GM12878 (cell line): ENCODE measurements at regions not wholly inside any gene's neighbourhood (a gene's known extent, or its start where the extent isn't known, plus 50 kb on each side); places are given as distances from the start of the nearest gene placed in this dataset.

ENCODE experiments used
- ATAC-seq: fragments of 200-7000 bp; cut with Tn5 transposase; 3 replicates; pipeline ENCODE4 v1.9.1; 2020; ENCODE audit warnings: mild to moderate bottlenecking, moderate library complexity
- BruUV-seq: library from RNA; stranded (reverse); fragments of 400-500 nt; replicated peaks from 2 replicates; lab custom pipeline; 2021; lab: Mats Ljungman, UMichigan
- CTCF ChIA-PET: fragments of 300-600 bp; sonication (Branson Sonifier 250); formaldehyde crosslinking; extraction: SDS; loops from one replicate; lab custom pipeline; 2021; ENCODE audit warnings: inconsistent platforms; lab: Yijun Ruan, JAX
- POLR2A ChIA-PET: fragments of 350-600 bp; formaldehyde crosslinking; extraction: SDS; loops from one replicate; lab custom pipeline; 2021; ENCODE audit warnings: inconsistent platforms; lab: Charles Lee
- RAD21 ChIA-PET: fragments of 300-600 bp; sonication (Branson Sonifier 250); formaldehyde crosslinking; loops from one replicate; lab custom pipeline; 2023; ENCODE audit warnings: antibody characterized with exemption; ENCODE audit not compliant: unreplicated experiment; lab: Charles Lee
- SMC1A ChIA-PET: fragments of 300-600 bp; sonication (Branson Sonifier 250); formaldehyde crosslinking; loops from one replicate; lab custom pipeline; 2023; ENCODE audit not compliant: unreplicated experiment, uncharacterized antibody; lab: Charles Lee
- DNase-seq: peaks from one replicate; pipeline ENCODE4 v3.0.0-alpha.2; 2011; ENCODE audit warnings: low read depth, low spot score
- FAIRE-seq: peaks from 3 replicates; lab custom pipeline; 2011; peaks lifted over from hg19 to GRCh38; lab: Jason Lieb, UNC
- H2AFZ ChIP-seq: 2 replicates; pipeline ENCODE4 v1.6.0; 2011; ENCODE audit warnings: low read depth, low read length, control low read depth; ENCODE audit not compliant: control insufficient read depth
- H3K27ac ChIP-seq: 2 replicates; pipeline ENCODE4 v1.5.1; 2011; ENCODE audit warnings: control low read depth; ENCODE audit not compliant: control insufficient read depth, insufficient read depth
- H3K27me3 ChIP-seq, 2 experiments: replicated peaks in 1 of 2; 2 replicates each; pipeline versions ENCODE4 v1.6.0 to v1.6.1; 2011; ENCODE audit warnings: low read length in 1 of 2; ENCODE audit not compliant: control insufficient read depth in 2 of 2, insufficient read depth in 2 of 2
- H3K36me3 ChIP-seq, 2 experiments: 2 replicates each; pipeline ENCODE4 v1.5.1; 2011; ENCODE audit warnings: low read length in 1 of 2; ENCODE audit not compliant: control insufficient read depth in 2 of 2, insufficient read depth in 2 of 2
- H3K4me1 ChIP-seq: 2 replicates; pipeline ENCODE4 v1.6.1; 2011; ENCODE audit warnings: mild to moderate bottlenecking, low read length, moderate library complexity, mixed read lengths; ENCODE audit not compliant: control insufficient read depth, insufficient read depth
- H3K4me2 ChIP-seq: 2 replicates; pipeline ENCODE4 v1.6.0; 2011; ENCODE audit warnings: control low read depth; ENCODE audit not compliant: control insufficient read depth, insufficient read depth
- H3K4me3 ChIP-seq: fragments of 200-600 bp; sonication (generic); 2 replicates; pipeline ENCODE4 v1.5.1; 2016
- H3K79me2 ChIP-seq: 2 replicates; pipeline ENCODE4 v1.6.0; 2011; ENCODE audit warnings: low read length; ENCODE audit not compliant: control insufficient read depth, insufficient read depth
- H3K9ac ChIP-seq: 2 replicates; pipeline ENCODE4 v1.8.0; 2011; ENCODE audit warnings: low read length, control low read depth, mixed read lengths; ENCODE audit not compliant: control insufficient read depth, insufficient read depth
- H3K9me3 ChIP-seq: replicated peaks from 3 replicates; pipeline ENCODE4 v1.5.1; 2011; ENCODE audit warnings: mild to moderate bottlenecking, low read length; ENCODE audit not compliant: control insufficient read depth, insufficient read depth
- H4K20me1 ChIP-seq: 2 replicates; pipeline ENCODE4 v1.6.0; 2011; ENCODE audit not compliant: control insufficient read depth, insufficient read depth
- BRCA1 ChIP-seq: IDR thresholded peaks from 2 replicates; pipeline ENCODE4 v1.6.1; 2011; ENCODE audit warnings: low read depth, low read length, improper control_type of control experiment
- CHD2 ChIP-seq: IDR thresholded peaks from 2 replicates; pipeline ENCODE4 v1.6.1; 2011; ENCODE audit warnings: low read depth, low read length, improper control_type of control experiment, borderline replicate concordance
- JUND ChIP-seq: IDR thresholded peaks from 2 replicates; pipeline ENCODE4 v1.6.1; 2012; ENCODE audit warnings: low read depth, mild to moderate bottlenecking, low read length, improper control_type of control experiment, moderate library complexity
- NFXL1 ChIP-seq: fragments of 450-650 bp; IDR thresholded peaks from 2 replicates; pipeline ENCODE4 v1.6.1; 2017; ENCODE audit warnings: antibody characterized with exemption, mild to moderate bottlenecking, borderline replicate concordance
- POLR2A ChIP-seq: IDR thresholded peaks from 2 replicates; pipeline ENCODE4 v1.6.1; 2011; ENCODE audit warnings: low read depth, mild to moderate bottlenecking, low read length
- POLR2AphosphoS2 ChIP-seq: IDR thresholded peaks from 2 replicates; pipeline ENCODE4 v1.6.1; 2011; ENCODE audit warnings: low read depth, mild to moderate bottlenecking, low read length, improper control_type of control experiment, moderate library complexity
- SIN3A ChIP-seq: IDR thresholded peaks from 2 replicates; pipeline ENCODE4 v1.6.1; 2012; ENCODE audit warnings: low read depth, low read length, improper control_type of control experiment
- TAF1 ChIP-seq: IDR thresholded peaks from 2 replicates; pipeline ENCODE4 v1.6.1; 2011; ENCODE audit warnings: mild to moderate bottlenecking, low read depth, low read length, borderline replicate concordance
- WGBS: methylation state at CpG from one replicate; pipeline ENCODE4 v1.1.6; 2016; ENCODE audit warnings: low lambda C conversion rate; ENCODE audit not compliant: insufficient replicate concordance, insufficient coverage; ENCODE audit errors: missing lambda C conversion rate; 5-methylcytosine and 5-hydroxymethylcytosine counted together
- in situ Hi-C: fragments of 300-500 bp; cut with MboI; formaldehyde crosslinking; loops from 9 replicates; pipeline ENCODE4 v1.14.3; 2018; ENCODE audit warnings: mixed read lengths
- intact Hi-C: fragments of 100-400 bp; cut with micrococcal nuclease; formaldehyde crosslinking; loops from one replicate; pipeline ENCODE4 v1.14.2; 2022; ENCODE audit not compliant: unreplicated experiment
- TF ChIP-seq, protein P1 (sequence below): fragments of 450-650 bp; IDR thresholded peaks from 2 replicates; pipeline ENCODE4 v1.6.1; 2017; ENCODE audit warnings: mild to moderate bottlenecking, low read depth, inconsistent platforms; ENCODE audit not compliant: poor library complexity, severe bottlenecking
- TF ChIP-seq, protein P2 (sequence below): fragments of 150-350 bp; IDR thresholded peaks from 2 replicates; pipeline ENCODE4 v1.6.1; 2014; ENCODE audit warnings: mild to moderate bottlenecking, low read depth, low read length

GRCh38 chr11:116376054-116376453 lies 396.7 kb downstream of the BUD13 start:
- ATAC-seq (no peak), DNase-seq (no peak), FAIRE-seq (no peak)
- ChIA-PET RAD21 (no interaction called here), POLR2A (no interaction called here), SMC1A (no interaction called here), CTCF (no interaction called here)
- Histone ChIP-seq H4K20me1 (no peaks in the 10 kb centered on the region), H3K9ac (no peak overlapping the region), H3K4me2 (no peak overlapping the region), H3K9me3 (no peaks in the 10 kb centered on the region), H3K27ac (no peak overlapping the region), H3K4me3 (no peak overlapping the region), H3K27me3 (no peaks in the 10 kb centered on the region; a peak in 3 of 4 replicates), H2AFZ (no peak overlapping the region), H3K4me1 (no peaks in the 10 kb centered on the region), H3K79me2 (no peaks in the 10 kb centered on the region), H3K36me3 (no peaks in the 10 kb centered on the region)
- BruUV-seq, result no TSS peak
- TF ChIP-seq JUND (no peak), CHD2 (no peak), NFXL1 (no peak), TAF1 (no peak), POLR2AphosphoS2 (no peak), SIN3A (no peak), BRCA1 (no peak), POLR2A (no peak)
- TF ChIP-seq, protein P1, sequence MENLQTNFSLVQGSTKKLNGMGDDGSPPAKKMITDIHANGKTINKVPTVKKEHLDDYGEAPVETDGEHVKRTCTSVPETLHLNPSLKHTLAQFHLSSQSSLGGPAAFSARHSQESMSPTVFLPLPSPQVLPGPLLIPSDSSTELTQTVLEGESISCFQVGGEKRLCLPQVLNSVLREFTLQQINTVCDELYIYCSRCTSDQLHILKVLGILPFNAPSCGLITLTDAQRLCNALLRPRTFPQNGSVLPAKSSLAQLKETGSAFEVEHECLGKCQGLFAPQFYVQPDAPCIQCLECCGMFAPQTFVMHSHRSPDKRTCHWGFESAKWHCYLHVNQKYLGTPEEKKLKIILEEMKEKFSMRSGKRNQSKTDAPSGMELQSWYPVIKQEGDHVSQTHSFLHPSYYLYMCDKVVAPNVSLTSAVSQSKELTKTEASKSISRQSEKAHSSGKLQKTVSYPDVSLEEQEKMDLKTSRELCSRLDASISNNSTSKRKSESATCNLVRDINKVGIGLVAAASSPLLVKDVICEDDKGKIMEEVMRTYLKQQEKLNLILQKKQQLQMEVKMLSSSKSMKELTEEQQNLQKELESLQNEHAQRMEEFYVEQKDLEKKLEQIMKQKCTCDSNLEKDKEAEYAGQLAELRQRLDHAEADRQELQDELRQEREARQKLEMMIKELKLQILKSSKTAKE, result no peak
- TF ChIP-seq, protein P2, sequence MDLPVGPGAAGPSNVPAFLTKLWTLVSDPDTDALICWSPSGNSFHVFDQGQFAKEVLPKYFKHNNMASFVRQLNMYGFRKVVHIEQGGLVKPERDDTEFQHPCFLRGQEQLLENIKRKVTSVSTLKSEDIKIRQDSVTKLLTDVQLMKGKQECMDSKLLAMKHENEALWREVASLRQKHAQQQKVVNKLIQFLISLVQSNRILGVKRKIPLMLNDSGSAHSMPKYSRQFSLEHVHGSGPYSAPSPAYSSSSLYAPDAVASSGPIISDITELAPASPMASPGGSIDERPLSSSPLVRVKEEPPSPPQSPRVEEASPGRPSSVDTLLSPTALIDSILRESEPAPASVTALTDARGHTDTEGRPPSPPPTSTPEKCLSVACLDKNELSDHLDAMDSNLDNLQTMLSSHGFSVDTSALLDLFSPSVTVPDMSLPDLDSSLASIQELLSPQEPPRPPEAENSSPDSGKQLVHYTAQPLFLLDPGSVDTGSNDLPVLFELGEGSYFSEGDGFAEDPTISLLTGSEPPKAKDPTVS, result no peak
- in situ Hi-C loops (no loop called here), intact Hi-C loops (no loop called here)
- 93% methylated on average over 1 of the region's 1 CpG for WGBS
